ENCODE measurements at regions not wholly inside any gene's neighbourhood (a gene's known extent, or its start where the extent isn't known, plus 50 kb on each side); places are given as distances from the start of the nearest gene placed in this dataset.

- TF ChIP-seq CTCF (IDR thresholded peaks at IDR 0.05) (no peak), POLR2A (IDR thresholded peaks at IDR 0.05; ENCODE audit: low read depth) (no peak), EP300 (IDR thresholded peaks at IDR 0.05) (no peak), POLR2AphosphoS5 (IDR thresholded peaks at IDR 0.05) (no peak)
Observed at GRCh38 chr7:40915071-40915470, 780.3 kb downstream of the SUGCT start.
